HG03045 (cell line): ENCODE measurements at regions not wholly inside any gene's neighbourhood (a gene's known extent, or its start where the extent isn't known, plus 50 kb on each side); places are given as distances from the start of the nearest gene placed in this dataset.
"Not testable (repeated sequence)": the region's sequence is repeated elsewhere in the genome, so short reads cannot be mapped to it uniquely, and the experiment has no call there.

ENCODE experiments used
- ATAC-seq: cut with Tn5 transposase; IDR thresholded peaks from one replicate; pipeline ENCODE4 v1.9.1; 2021; ENCODE audit warnings: mild to moderate bottlenecking, moderate library complexity; ENCODE audit not compliant: unreplicated experiment

DNA sequence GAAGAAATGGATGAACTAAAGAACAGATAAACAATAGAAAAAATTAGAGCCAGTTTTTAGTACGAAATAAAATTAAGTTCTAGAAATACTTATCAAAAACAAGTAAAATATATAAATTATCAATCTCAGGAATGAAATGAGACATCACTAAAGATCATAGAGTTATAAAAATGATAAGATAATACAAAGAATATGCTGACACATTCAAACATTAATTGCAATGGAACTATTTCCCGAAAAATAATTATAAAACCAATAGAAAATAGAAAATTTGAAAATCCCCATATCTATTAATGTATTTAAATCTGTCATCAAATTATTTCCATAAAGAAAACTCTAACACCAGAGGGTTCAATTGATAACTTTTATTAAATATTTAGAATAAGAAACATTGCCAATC lies 458.1 kb upstream of the MBL2 start:
- ATAC-seq: no peak

DNA sequence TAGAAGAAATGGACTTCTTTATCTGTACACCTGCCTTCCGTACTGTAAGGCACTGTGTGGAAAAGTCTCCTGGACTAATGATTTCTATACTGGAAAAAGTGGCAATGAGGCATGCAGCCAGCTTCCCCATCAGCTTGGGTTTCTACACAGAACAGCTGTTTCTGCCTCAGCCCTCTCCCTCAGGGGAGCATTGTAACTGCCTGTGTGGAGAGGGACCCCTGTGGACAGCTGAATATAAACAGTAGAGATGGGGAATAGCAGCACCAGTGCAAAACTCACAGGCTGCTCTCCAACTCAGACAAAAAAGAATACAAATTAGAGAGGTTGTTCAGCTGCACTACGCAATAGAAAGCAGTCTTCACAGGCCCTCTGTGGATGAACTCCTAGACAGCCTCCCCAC lies 451.3 kb upstream of the MBL2 start:
- ATAC-seq: no peak

DNA sequence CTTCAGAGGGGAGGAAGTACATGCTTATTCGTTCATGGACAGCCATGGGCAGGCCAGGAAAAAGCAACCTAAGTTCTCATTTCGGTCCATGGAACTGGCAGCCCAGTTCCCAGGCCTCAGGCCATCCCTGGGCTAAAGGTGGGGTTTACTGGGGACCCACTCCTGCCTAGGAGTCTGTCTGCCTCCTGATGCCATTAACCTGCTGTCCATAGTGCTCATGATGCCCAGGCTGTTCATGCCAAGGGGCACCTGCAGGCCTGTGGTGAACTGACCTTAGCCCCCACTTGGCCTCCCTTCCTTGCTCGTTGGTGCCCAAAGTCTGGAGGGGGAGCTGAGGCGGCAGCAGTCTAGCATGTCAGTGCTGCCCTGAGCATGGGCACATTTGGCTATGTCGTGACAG lies 450.2 kb upstream of the MBL2 start:
- ATAC-seq: no peak

DNA sequence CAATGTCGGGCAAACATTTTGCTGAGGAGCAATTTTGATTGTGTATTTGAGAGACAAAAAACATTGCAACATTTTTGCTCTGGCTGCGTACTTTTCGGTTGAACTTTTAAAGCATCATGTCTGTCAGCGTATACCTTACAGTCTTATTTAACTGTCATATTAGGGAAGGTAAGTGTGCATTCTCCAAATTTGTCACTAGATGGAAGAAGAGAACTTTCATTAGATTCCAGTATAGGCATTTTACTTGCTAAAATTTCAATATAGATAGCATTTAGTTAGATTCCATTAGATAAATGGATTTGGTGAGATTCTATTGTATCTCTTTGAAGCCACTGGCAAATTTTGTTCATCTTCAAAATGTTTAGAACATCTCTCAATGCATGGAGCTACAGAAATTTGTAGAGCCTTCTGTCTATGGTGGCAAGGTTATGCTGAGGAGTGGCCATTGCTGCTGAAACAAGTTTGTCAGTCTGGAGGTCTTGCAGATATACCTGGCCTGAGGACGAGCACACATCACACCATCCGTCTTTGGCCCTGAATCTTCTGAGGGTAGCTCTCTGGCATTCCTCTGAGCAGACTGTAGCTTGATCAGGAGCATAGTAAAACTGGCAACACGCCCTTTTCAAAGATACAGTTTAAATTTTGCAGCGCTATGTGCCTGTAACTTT lies 437.5 kb upstream of the MBL2 start:
- ATAC-seq: no peak

DNA sequence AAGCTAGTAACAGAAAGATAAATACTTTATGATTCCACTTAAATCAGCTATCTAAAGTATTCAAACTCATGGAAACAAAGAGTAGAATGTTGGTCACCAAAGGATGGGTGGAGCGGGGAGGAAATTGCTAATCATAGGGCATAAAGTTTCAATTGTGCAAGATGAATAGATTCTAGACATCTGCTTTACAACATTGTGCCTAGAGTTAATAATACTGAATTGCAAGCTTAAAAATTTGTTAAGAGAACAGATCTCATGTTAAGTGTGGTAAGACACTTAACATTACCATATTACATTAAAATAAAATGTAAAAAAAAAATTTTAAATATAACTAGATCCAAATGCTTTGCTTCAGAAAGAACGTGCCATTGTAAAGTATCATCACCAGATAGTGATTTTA lies 411.1 kb upstream of the MBL2 start:
- ATAC-seq: no peak

DNA sequence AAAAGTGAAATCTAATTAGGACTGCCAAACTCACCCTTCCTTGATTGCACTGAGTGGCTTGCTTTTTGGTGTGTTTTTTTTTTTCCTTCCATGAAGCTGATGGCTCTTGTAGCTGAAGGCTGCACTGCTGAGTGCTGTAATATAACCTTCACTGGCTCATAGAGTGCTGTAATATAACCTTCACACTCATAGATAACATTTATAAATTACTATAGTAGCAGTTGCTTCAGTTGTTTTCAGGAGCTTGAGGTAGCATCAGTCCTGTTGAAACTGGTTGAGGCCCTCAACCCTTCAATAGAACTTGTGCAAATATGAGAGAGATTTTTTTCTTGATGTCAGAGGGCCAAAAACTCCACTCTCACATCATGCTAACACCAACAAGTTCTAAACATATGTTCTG lies 404.9 kb upstream of the MBL2 start:
- ATAC-seq: no peak

DNA sequence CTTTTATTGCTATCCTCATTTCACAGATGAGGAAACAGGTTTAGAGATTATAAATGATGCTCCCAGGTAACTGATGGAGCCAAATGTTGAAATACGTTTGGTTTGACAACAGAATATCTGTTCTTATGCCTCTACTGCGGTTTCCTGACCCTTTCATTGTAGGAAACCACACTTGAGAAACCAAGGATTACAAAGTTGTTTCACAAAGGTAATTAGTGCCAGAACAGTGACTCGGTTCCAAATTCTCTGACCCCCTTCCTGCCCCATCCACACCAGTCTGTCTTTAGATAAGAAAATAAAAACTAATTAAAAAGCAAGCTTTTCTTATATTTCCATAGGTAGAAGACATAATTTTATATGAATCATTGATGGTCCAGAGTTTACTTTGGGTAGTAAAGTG lies 393.7 kb upstream of the MBL2 start:
- ATAC-seq: no peak

DNA sequence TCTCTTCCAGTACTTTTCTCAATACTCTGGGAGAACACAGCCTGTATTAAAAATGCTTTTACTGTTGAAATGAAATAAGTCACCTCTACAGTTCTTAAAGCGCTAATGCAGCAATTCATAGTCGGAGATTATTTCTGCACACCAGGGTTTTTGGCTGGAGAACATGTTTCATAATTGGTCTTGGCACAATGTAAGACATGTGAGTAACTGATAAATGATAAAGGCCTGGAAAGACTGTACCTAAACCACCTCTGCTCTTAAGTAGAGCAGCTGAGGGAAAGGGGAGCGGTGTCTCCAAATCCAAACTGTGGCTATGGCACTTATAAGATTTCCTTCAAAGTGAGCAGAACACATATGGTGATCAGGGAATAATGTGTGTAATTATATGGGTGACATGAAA lies 390.3 kb upstream of the MBL2 start:
- no peak for ATAC-seq

DNA sequence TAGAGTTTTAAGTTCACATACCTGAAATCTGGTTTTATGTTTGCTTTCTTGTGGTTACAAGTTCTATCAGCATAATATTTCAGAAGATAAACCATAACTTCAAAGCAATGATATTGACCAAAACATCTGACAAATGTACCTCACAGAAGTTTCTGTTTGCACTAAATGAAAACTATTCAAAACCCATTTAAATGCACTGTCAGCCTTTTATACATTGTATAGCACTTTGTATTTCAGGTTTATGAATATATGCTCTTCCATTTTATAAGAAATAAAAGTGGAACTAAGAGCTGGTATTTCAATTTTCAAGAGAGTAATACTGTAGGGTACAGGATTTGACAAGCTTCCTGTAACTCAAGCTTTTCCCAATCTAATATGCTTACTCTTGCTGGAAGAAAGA lies 388.6 kb upstream of the MBL2 start:
- ATAC-seq: no peak

DNA sequence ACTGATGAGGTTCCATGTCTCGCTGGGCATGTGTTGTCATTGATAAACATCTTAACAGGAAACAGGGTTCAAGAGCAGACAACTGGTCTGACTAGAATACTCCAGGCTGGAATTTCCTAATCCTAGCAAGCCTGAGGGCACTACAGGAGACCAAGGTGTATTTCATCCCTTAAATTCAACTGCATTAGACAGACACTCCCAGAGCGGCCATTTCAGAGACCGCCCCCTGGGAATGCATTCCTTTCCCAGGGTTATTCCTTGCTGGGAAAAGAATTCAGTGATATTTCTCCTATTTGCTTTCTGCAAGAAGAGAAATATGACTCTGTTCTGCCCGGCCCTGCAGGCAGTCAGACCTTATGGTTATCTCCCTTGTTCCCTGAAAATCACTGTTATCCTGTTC lies 383.1 kb upstream of the MBL2 start:
- not testable (repeated sequence) for ATAC-seq

DNA sequence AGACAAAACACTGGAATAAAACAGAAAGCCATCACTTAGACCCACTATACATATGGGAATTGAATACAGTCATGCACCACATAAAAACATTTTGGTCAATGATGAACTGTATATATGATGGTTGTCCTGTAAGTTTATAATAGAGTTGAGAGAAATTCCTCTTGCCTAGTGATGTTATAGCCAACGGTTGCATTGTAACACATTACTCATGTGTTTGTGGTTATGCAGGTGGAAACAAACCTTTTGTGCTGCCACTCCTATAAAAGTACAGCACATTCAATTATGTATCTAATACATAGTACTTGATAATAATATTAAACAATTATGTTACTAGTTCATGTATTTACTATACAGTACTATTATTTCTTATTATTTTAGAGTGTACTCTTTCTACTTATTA lies 381.2 kb upstream of the MBL2 start:
- no peak for ATAC-seq

DNA sequence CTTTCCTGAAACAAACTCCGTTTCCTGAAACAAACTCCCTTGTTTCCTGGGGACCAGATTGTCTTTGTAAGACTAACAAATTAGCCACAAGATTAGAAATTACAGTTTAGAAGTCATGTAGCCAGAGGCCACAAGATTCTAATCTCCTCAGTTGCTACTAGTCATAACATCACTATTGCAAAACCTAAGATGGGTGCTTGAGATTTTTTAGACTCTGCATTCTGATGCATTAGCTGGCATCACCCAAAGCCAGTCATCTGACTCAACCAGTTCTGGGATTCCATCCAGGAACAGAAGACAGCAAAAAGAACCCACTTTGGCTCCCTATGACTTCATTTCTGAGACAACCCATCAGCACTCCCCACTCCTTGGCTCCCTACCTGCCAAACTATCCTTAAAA lies 367.9 kb upstream of the MBL2 start:
- ATAC-seq: no peak

DNA sequence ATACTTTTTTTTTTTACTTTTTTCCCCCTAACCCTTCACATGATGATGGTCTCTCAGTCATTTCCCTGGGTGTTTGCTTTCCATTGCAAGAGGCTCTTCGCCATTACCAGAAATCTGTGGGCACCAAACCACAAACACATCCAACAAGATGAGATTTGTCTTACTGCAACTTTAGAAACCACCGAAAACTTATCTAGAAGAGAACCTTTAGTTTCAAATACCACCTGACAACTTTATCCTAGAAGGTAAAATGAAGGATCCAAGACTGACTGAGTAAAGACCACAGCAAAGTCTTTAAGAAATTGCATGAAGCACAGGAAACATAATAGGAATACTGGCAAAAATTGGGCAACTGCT lies 363.3 kb upstream of the MBL2 start:
- ATAC-seq: no peak

DNA sequence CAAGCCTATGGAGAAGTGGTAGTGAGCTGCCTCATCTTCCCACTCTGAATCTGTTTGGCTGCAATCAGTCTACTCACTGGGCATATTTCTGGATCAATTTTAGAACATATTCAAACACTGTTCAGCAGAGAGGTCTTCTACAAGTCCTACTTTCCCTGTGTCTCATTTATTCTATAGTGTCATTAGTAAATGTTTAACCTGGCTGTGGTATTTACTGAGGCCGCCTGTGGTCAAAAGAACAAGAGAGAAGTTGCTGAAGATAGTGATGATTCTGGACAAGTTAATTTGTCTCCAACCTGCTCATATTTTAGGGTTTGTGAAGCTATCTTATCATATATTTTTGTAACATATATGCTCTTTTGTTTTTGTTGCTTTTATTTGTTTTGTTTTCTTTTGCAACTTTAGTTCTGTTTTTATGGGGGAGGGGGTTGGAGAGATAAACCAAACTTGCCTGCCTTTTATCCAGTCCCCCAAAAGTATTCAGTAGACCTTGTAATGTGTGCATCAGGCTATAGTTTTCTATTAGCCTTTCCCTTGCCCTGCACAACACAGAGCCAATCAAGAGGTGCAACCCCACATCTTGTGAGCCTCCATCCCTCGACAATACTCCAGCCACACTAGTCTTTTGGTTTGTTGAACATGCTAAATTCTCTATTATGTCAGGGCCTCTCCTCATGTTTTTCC lies 362.8 kb upstream of the MBL2 start:
- no peak for ATAC-seq

DNA sequence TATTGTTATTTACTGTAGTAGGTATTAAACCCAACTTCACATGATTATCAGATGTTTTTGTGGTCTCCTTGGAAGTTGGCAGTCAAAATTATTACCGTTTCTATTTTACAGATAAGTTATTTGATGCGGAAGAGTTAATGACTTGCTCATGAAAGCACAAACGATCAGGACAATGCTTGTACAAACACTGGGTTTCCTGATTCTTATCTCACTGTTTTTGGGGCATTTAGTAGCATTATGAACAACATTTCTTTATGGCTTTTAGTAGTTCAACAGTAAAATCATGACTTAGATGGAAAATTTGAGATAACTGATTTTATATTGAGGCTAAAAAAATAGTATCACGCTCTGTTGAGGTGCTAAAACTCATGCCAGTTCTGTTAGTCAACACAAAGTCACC lies 361.5 kb upstream of the MBL2 start:
- no peak for ATAC-seq

DNA sequence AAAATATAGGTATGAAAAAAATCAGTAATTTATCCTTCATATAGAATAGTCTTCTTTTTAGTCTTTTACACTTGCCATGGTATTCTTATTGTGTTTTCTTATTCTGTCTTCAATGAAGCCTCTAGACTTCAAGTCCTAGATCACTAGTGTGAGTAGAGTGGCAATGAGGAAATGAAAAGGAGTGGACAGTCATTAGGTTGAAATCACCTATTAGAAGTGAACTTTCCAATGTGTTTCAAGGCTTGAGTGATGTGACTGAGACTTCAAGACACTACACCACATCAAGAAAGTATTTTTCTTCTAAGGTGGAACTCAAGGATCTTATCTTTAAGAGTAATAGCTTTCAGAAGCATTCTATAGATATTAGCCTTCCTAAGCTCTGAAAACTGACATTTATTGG lies 357.8 kb upstream of the MBL2 start:
- no peak for ATAC-seq

DNA sequence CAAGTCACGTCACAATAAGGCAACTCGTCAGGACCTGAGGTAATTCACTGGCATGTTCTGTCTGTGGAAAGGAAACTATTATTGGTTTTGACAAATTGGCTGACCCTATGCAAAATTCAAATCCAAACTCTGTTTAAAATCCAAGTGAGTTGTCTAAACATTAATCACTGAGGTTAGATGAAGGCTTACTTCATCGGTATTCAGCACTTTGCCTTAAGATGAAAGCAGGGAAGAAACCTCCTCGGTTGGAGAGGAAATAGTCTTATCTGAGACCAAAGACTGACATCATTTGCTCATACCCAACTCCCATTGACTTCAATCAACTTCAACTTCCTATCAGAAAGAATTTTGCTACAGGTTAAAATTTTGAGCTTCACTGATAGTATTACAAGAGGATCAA lies 355.1 kb upstream of the MBL2 start:
- no peak for ATAC-seq

DNA sequence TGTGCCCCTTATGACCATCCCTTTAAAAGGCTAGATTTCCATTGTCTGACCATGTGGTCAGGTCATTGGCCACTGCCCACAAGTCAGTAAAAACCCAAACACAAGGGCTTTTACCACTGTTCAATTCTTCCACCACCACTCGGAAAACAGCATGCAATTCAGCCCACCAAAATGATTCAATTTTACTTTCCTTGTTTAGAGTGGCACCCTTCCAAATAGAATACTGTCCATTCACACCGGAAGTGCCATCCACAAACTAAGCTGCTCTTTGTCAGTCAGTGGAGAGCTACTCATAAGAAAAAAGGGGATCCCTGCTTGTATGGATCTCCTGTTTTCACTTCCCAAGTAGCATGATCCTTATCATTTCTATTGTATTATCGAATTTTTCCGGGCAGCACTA lies 350.7 kb upstream of the MBL2 start:
- ATAC-seq: no peak

DNA sequence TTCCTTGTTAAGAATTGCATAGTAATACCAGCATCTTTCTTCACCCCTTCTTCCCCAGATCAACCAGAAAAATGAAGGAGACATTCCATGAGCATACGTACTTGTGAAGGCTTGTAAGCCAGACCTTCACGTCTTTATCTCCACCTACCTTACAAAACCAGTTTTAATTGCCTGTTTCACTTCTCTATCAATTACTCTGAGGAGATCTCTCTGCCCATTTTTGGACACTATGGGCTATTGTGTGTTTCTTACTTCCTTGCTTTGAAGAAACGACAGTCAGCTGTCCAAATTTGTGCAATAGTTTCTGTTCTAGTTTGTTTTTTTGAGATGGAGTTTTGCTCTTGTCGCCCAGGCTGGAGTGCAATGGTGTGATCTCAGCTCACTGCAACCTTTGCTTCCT lies 349.7 kb upstream of the MBL2 start:
- no peak for ATAC-seq

DNA sequence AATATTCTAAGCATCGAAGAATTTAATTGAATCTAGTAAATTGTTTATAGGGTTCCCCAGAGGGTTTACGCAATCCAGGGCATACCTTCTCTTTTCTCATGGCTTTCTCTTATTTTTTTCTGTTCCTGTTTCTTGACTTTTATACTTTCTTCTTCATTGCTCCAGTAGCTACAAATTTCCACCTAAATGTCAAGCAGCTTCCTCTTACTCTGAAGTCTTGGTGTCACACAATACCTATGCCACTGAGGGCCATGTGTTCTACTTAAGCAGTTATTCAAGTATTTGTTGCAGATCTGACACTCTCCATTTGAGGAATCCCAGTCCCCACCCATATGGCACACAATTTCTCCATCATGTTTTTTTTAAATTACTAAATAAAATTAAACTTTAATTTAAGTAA lies 343.1 kb upstream of the MBL2 start:
- no peak for ATAC-seq

DNA sequence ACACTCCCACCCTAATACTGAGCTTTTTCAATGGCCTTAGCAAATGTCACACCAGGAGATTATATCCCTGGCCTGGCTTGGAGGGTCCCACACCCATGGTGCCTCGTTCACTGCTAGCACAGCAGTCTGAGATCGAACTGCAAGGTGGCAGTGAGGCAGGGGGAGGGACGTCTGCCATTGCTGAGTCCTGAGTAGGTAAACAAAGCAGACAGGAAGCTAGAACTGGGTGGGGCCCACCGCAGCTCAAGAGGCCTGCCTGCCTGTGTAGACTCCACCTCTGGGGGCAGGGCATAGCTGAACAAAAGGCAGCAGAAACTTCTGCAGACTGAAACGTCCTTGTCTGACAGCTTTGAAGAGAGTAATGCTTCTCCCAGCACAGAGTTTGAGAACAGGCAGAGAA lies 338.9 kb upstream of the MBL2 start:
- ATAC-seq: no peak

DNA sequence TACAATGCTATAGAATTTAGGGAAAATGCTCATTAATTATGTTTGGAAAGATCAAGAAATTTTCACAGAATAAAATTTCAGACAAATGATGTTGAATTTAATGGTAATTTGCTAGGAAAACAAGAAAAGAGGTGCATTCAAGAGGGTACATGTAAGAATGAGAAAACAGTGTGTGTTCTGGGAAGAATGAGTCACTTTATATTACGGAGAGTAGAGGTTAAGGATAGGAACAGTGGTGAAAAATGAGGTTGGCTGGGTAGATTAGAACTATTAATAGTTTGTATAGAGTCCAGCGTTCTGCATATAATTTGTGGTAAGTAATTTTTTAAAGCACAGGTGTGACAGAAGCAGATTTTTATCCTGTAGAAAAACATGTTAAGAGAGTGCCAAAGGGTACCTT lies 336.7 kb upstream of the MBL2 start:
- ATAC-seq: no peak

DNA sequence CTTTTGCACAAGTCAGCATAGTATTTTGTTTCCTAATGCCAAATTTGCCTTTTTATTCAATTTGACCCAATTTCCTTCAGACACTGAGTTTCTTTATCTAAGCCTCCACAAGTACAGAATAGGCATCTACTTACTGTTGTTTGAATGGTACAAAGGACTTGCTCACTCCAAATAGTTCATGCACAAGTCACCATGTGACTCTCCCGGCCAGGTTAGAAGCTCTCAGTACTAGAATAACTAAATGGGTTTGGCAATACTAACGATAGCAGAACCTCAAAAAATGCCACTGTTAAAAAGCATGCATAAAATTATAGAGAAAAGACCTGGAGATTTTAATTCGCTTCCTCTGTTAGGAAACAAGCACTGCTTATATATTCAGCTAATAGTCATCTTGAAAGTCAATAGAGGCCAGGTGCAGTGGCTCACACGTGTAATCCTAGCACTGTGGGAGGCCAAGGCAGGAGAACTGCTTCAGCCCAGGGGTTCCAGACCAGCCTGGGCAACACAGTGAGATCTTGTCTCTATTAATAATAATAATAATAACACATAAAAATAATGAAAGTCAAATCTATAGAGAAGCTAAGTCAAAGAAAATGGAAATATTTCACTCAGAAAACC lies 335.8 kb upstream of the MBL2 start:
- no peak for ATAC-seq
